Karpas-422 (cell line): ENCODE measurements at regions not wholly inside any gene's neighbourhood (a gene's known extent, or its start where the extent isn't known, plus 50 kb on each side); places are given as distances from the start of the nearest gene placed in this dataset.

Source experiments
- DNase-seq: peaks from one replicate; pipeline ENCODE4 v3.0.0-alpha.2; 2015
- H2AFZ ChIP-seq: fragments of 200-600 bp; sonication (generic); 2 replicates; pipeline ENCODE4 v1.6.1; 2014; ENCODE audit warnings: antibody characterized with exemption, low read length, mixed read lengths
- H3K27ac ChIP-seq: fragments of 200-600 bp; sonication (generic); 2 replicates; pipeline ENCODE4 v1.5.1; 2014; ENCODE audit warnings: mild to moderate bottlenecking, low read length, moderate library complexity
- H3K27me3 ChIP-seq: fragments of 200-600 bp; sonication (generic); 2 replicates; pipeline ENCODE4 v1.6.1; 2014; ENCODE audit warnings: low read length, mixed read lengths
- H3K36me3 ChIP-seq: fragments of 200-600 bp; sonication (generic); 2 replicates; pipeline ENCODE4 v1.6.1; 2014; ENCODE audit warnings: low read length, mixed read lengths; ENCODE audit not compliant: insufficient read depth
- H3K4me1 ChIP-seq: fragments of 200-600 bp; sonication (generic); 2 replicates; pipeline ENCODE4 v1.6.1; 2014; ENCODE audit warnings: mild to moderate bottlenecking, low read length, mixed read lengths
- H3K4me2 ChIP-seq: fragments of 200-600 bp; sonication (generic); 2 replicates; pipeline ENCODE4 v1.6.1; 2014; ENCODE audit warnings: low read length, low read depth, mild to moderate bottlenecking; ENCODE audit not compliant: poor library complexity, severe bottlenecking
- H3K4me3 ChIP-seq: fragments of 200-600 bp; sonication (generic); 2 replicates; pipeline ENCODE4 v1.5.1; 2014; ENCODE audit warnings: mild to moderate bottlenecking, antibody characterized with exemption, low read length, mixed read lengths
- H3K79me2 ChIP-seq: fragments of 200-600 bp; sonication (generic); 2 replicates; pipeline ENCODE4 v1.6.1; 2014; ENCODE audit warnings: mild to moderate bottlenecking, low read length, mixed read lengths
- H3K9ac ChIP-seq: fragments of 200-600 bp; sonication (generic); 2 replicates; pipeline ENCODE4 v1.6.0; 2014; ENCODE audit warnings: low read length
- H3K9me2 ChIP-seq: fragments of 200-600 bp; sonication (generic), shearing (Covaris generic); replicated peaks from 2 replicates; pipeline ENCODE4 v1.6.0; 2014; ENCODE audit warnings: mild to moderate bottlenecking, low read length, moderate library complexity; ENCODE audit not compliant: insufficient read depth
- H3K9me3 ChIP-seq: fragments of 300-700, 200-600 bp; sonication (generic); 2 replicates; pipeline ENCODE4 v1.6.1; 2014; ENCODE audit warnings: low read length, mixed read lengths
- H4K20me1 ChIP-seq: fragments of 200-600 bp; sonication (generic); 2 replicates; pipeline ENCODE4 v1.6.1; 2014; ENCODE audit warnings: mild to moderate bottlenecking, antibody characterized with exemption, low read length, low read depth; ENCODE audit not compliant: insufficient read depth

- Histone ChIP-seq H3K4me1 (no peaks in the 10 kb centered on the region), H3K27ac (no peak overlapping the region), H4K20me1 (no peaks in the 10 kb centered on the region), H3K9me3 (peaks cover 3% of the 10 kb centered on the region), H3K9me2 (no peaks in the 10 kb centered on the region), H3K79me2 (no peaks in the 10 kb centered on the region), H3K27me3 (no peaks in the 10 kb centered on the region), H3K4me3 (no peak overlapping the region), H2AFZ (no peak overlapping the region), H3K9ac (no peak overlapping the region), H3K4me2 (no peak overlapping the region), H3K36me3 (no peaks in the 10 kb centered on the region)
- DNase-seq, result no peak
These were observed 266.5 kb downstream of the C6orf118 start for GRCh38 chr6:165042912-165043311.

GRCh38 chr6:165040440-165040839, 269.0 kb downstream of the C6orf118 start:
- H3K79me2 ChIP-seq, result no peaks in the 10 kb centered on the region
- H4K20me1 ChIP-seq, result no peaks in the 10 kb centered on the region
- no peak overlapping the region for H3K4me2 ChIP-seq
- no peaks in the 10 kb centered on the region for H3K4me1 ChIP-seq
- H3K9me2 ChIP-seq, result no peaks in the 10 kb centered on the region
- H3K27ac ChIP-seq, result no peak overlapping the region
- peaks cover 3% of the 10 kb centered on the region for H3K9me3 ChIP-seq
- H3K27me3 ChIP-seq, result no peaks in the 10 kb centered on the region
- H2AFZ ChIP-seq, result no peak overlapping the region
- H3K4me3 ChIP-seq, result no peak overlapping the region
- no peaks in the 10 kb centered on the region for H3K36me3 ChIP-seq
- DNase-seq, result no peak
- no peak overlapping the region for H3K9ac ChIP-seq

- H3K27me3 ChIP-seq, result no peaks in the 10 kb centered on the region
- no peaks in the 10 kb centered on the region for H3K9me2 ChIP-seq
- no peak overlapping the region for H3K9ac ChIP-seq
- no peaks in the 10 kb centered on the region for H3K79me2 ChIP-seq
- no peak overlapping the region for H2AFZ ChIP-seq
- no peak overlapping the region for H3K27ac ChIP-seq
- DNase-seq, result no peak
- no peaks in the 10 kb centered on the region; the same call in 1 of the 2 replicates for H3K9me3 ChIP-seq
- H3K36me3 ChIP-seq, result no peaks in the 10 kb centered on the region
- no peaks in the 10 kb centered on the region for H4K20me1 ChIP-seq
- no peak overlapping the region for H3K4me3 ChIP-seq
- H3K4me1 ChIP-seq, result no peaks in the 10 kb centered on the region
- H3K4me2 ChIP-seq, result no peak overlapping the region
These were observed 275.1 kb downstream of the C6orf118 start for GRCh38 chr6:165034271-165034741.

- no peaks in the 10 kb centered on the region for H3K36me3 ChIP-seq
- no peaks in the 10 kb centered on the region for H3K4me1 ChIP-seq
- no peak for DNase-seq
- no peak overlapping the region for H3K9ac ChIP-seq
- H3K4me3 ChIP-seq, result no peak overlapping the region
- no peaks in the 10 kb centered on the region; the same call in 1 of the 2 replicates for H3K9me3 ChIP-seq
- no peaks in the 10 kb centered on the region for H4K20me1 ChIP-seq
- no peaks in the 10 kb centered on the region for H3K27me3 ChIP-seq
- no peak overlapping the region for H2AFZ ChIP-seq
- no peaks in the 10 kb centered on the region for H3K79me2 ChIP-seq
- H3K9me2 ChIP-seq, result no peaks in the 10 kb centered on the region
- H3K27ac ChIP-seq, result no peak overlapping the region
- H3K4me2 ChIP-seq, result no peak overlapping the region
These were observed 277.9 kb downstream of the C6orf118 start for GRCh38 chr6:165031502-165031901.

- no peak overlapping the region for H3K27ac ChIP-seq
- DNase-seq, result no peak
- H3K4me2 ChIP-seq, result no peak overlapping the region
- no peaks in the 10 kb centered on the region for H3K9me2 ChIP-seq
- no peaks in the 10 kb centered on the region for H4K20me1 ChIP-seq
- no peak overlapping the region for H3K4me3 ChIP-seq
- H3K79me2 ChIP-seq, result no peaks in the 10 kb centered on the region
- peaks cover 4% of the 10 kb centered on the region; the same call in 1 of the 2 replicates for H3K9me3 ChIP-seq
- H3K27me3 ChIP-seq, result no peaks in the 10 kb centered on the region
- H3K4me1 ChIP-seq, result no peaks in the 10 kb centered on the region
- H3K9ac ChIP-seq, result no peak overlapping the region
- H2AFZ ChIP-seq, result no peak overlapping the region
- H3K36me3 ChIP-seq, result no peaks in the 10 kb centered on the region
These were observed 284.4 kb downstream of the C6orf118 start for GRCh38 chr6:165025040-165025439.

GRCh38 chr6:165019681-165020080, 289.7 kb downstream of the C6orf118 start:
- Histone ChIP-seq H3K9ac (no peak overlapping the region), H2AFZ (no peak overlapping the region), H3K9me2 (no peaks in the 10 kb centered on the region), H3K9me3 (peaks cover 8% of the 10 kb centered on the region; the same call in 1 of the 2 replicates), H3K36me3 (no peaks in the 10 kb centered on the region), H4K20me1 (no peaks in the 10 kb centered on the region), H3K27ac (no peak overlapping the region), H3K4me1 (no peaks in the 10 kb centered on the region), H3K79me2 (no peaks in the 10 kb centered on the region), H3K4me3 (no peak overlapping the region), H3K27me3 (no peaks in the 10 kb centered on the region), H3K4me2 (no peak overlapping the region)
- DNase-seq, result no peak

GRCh38 chr6:165015676-165016075, 293.7 kb downstream of the C6orf118 start:
- H3K4me2 ChIP-seq, result no peak overlapping the region
- no peaks in the 10 kb centered on the region for H3K9me2 ChIP-seq
- H3K27ac ChIP-seq, result no peak overlapping the region
- H3K27me3 ChIP-seq, result no peaks in the 10 kb centered on the region
- no peaks in the 10 kb centered on the region for H3K36me3 ChIP-seq
- H3K9ac ChIP-seq, result no peak overlapping the region
- H3K79me2 ChIP-seq, result no peaks in the 10 kb centered on the region
- no peaks in the 10 kb centered on the region for H4K20me1 ChIP-seq
- H3K4me1 ChIP-seq, result no peaks in the 10 kb centered on the region
- no peak overlapping the region for H2AFZ ChIP-seq
- DNase-seq, result no peak
- no peak overlapping the region for H3K4me3 ChIP-seq
- peaks cover 4% of the 10 kb centered on the region; the same call in 1 of the 2 replicates for H3K9me3 ChIP-seq

- Histone ChIP-seq H3K9me3 (no peaks in the 10 kb centered on the region), H3K4me1 (no peaks in the 10 kb centered on the region), H3K9me2 (no peaks in the 10 kb centered on the region), H3K4me2 (no peak overlapping the region), H3K79me2 (no peaks in the 10 kb centered on the region), H3K27ac (no peak overlapping the region), H3K4me3 (no peak overlapping the region), H3K9ac (no peak overlapping the region), H2AFZ (no peak overlapping the region), H3K27me3 (no peaks in the 10 kb centered on the region), H4K20me1 (no peaks in the 10 kb centered on the region), H3K36me3 (no peaks in the 10 kb centered on the region)
- DNase-seq, result no peak
These were observed 295.7 kb downstream of the C6orf118 start for GRCh38 chr6:165013701-165014100.

GRCh38 chr6:165012183-165012582, 297.2 kb downstream of the C6orf118 start:
- DNase-seq, result no peak
- Histone ChIP-seq H3K4me2 (no peak overlapping the region), H3K4me3 (no peak overlapping the region), H3K79me2 (no peaks in the 10 kb centered on the region), H3K4me1 (no peaks in the 10 kb centered on the region), H3K36me3 (no peaks in the 10 kb centered on the region), H2AFZ (no peak overlapping the region), H3K9me2 (no peaks in the 10 kb centered on the region), H3K9me3 (peaks cover 2% of the 10 kb centered on the region; the same call in 1 of the 2 replicates), H3K27me3 (no peaks in the 10 kb centered on the region), H3K9ac (no peak overlapping the region), H3K27ac (no peak overlapping the region), H4K20me1 (no peaks in the 10 kb centered on the region)
